T-cell (primary cell): ENCODE measurements at regions not wholly inside any gene's neighbourhood (a gene's known extent, or its start where the extent isn't known, plus 50 kb on each side); places are given as distances from the start of the nearest gene placed in this dataset.

ENCODE experiments used
- ATAC-seq, 4 experiments: fragments of 200-7000 bp in 3 of 4; fragments of 150-1000 bp in 1 of 4; cut with Tn5 transposase; replicated peaks in 1 of 4; 1 replicate in 3 of 4; 2 replicates in 1 of 4; pipeline ENCODE4 v1.10.0; 2021; ENCODE audit warnings: moderate library complexity in 3 of 4, mild to moderate bottlenecking in 2 of 4, moderate number of reproducible peaks in 1 of 4
- CTCF ChIA-PET, 2 donors: fragments of 300-600 bp; sonication (Branson Sonifier 250); formaldehyde crosslinking; loops; one replicate each; lab custom pipeline; 2022; ENCODE audit warnings: antibody characterized with exemption in 2 of 2; lab: Charles Lee
- POLR2A ChIA-PET, 2 donors: fragments of 300-600 bp; sonication (Branson Sonifier 250); formaldehyde crosslinking; loops; one replicate each; lab custom pipeline; 2022; ENCODE audit warnings: antibody characterized with exemption in 2 of 2; lab: Charles Lee
- DNase-seq, 35 experiments: peaks; one replicate each; pipeline versions ENCODE4 v3.0.0 to v3.0.0-alpha.2; 2013 to 2023
- H3K27ac ChIP-seq: one replicate; pipeline ENCODE4 v1.5.1; 2013; ENCODE audit warnings: low read length
- H3K27me3 ChIP-seq, 2 experiments: replicated peaks in 1 of 2; 1 replicate in 1 of 2; 2 replicates in 1 of 2; pipeline versions ENCODE4 v1.6.1 to v1.7.0; 2013; ENCODE audit warnings: low read length in 1 of 2, mixed read lengths in 1 of 2; ENCODE audit not compliant: control insufficient read depth in 2 of 2, insufficient read depth in 2 of 2; ENCODE audit errors: extremely low read depth in 1 of 2
- H3K36me3 ChIP-seq, 2 donors: 1 replicate in 1 of 2; 2 replicates in 1 of 2; pipeline versions ENCODE4 v1.6.1 to v1.7.0; 2013; ENCODE audit warnings: low read length in 1 of 2; ENCODE audit not compliant: control insufficient read depth in 2 of 2, insufficient read depth in 1 of 2; ENCODE audit errors: extremely low read depth in 1 of 2
- H3K4me1 ChIP-seq, 2 experiments: 1 replicate in 1 of 2; 2 replicates in 1 of 2; pipeline versions ENCODE4 v1.6.1 to v1.7.0; 2013; ENCODE audit warnings: low read length in 2 of 2, mixed read lengths in 1 of 2; ENCODE audit not compliant: insufficient read depth in 2 of 2, control insufficient read depth in 1 of 2; ENCODE audit errors: extremely low read depth in 1 of 2
- H3K4me3 ChIP-seq, 2 donors: 1 replicate in 1 of 2; 2 replicates in 1 of 2; pipeline versions ENCODE4 v1.5.1 to v1.7.0; 2013; ENCODE audit warnings: mild to moderate bottlenecking in 2 of 2, low read length in 1 of 2, moderate library complexity in 1 of 2; ENCODE audit not compliant: control insufficient read depth in 1 of 2; ENCODE audit errors: extremely low read depth in 1 of 2
- H3K9me3 ChIP-seq: 2 replicates; pipeline ENCODE4 v1.7.0; 2013
- H3K27ac Mint-ChIP-seq, 2 donors: one replicate each; pipeline ENCODE4 v1.8.0; 2020 to 2021; ENCODE audit warnings: mild to moderate bottlenecking in 2 of 2, mixed read lengths in 2 of 2
- H3K27me3 Mint-ChIP-seq, 2 donors: one replicate each; pipeline ENCODE4 v1.8.0; 2021 to 2022; ENCODE audit warnings: mixed read lengths in 2 of 2
- H3K36me3 Mint-ChIP-seq: one replicate; pipeline ENCODE4 v1.8.0; 2021; ENCODE audit warnings: mixed read lengths
- H3K4me1 Mint-ChIP-seq, 3 donors: one replicate each; pipeline ENCODE4 v1.8.0; 2020 to 2022; ENCODE audit warnings: mixed read lengths in 3 of 3, mild to moderate bottlenecking in 1 of 3
- H3K4me3 Mint-ChIP-seq, 3 donors: one replicate each; pipeline ENCODE4 v1.8.0; 2020 to 2022; ENCODE audit warnings: mild to moderate bottlenecking in 3 of 3, mixed read lengths in 3 of 3, moderate library complexity in 3 of 3
- H3K9me3 Mint-ChIP-seq, 3 donors: one replicate each; pipeline ENCODE4 v1.8.0; 2020 to 2022; ENCODE audit warnings: mixed read lengths in 3 of 3
- WGBS: methylation state at CpG from one replicate; pipeline ENCODE4 v1.1.5; 2013; ENCODE audit warnings: missing lambda C conversion rate; ENCODE audit not compliant: insufficient coverage; 5-methylcytosine and 5-hydroxymethylcytosine counted together

- Histone ChIP-seq H3K36me3 (no peaks in the 10 kb centered on the region), H3K9me3 (no peaks in the 10 kb centered on the region), H3K27ac (no peak overlapping the region), H3K4me1 (no peaks in the 10 kb centered on the region), H3K27me3 (peaks cover 0 to 4% of the 10 kb centered on the region in 2 experiments), H3K4me3 (no peak overlapping the region)
- no peak for DNase-seq
- no peak overlapping the region for H3K27ac Mint-ChIP-seq
- ATAC-seq: no peak
- no peaks in the 10 kb centered on the region for H3K36me3 Mint-ChIP-seq
- no peak overlapping the region for H3K4me3 Mint-ChIP-seq
- CTCF ChIA-PET: no interaction called here
- POLR2A ChIA-PET: no interaction called here
- no CpG with 5 or more reads among the region's 7 CpGs for WGBS
- peaks cover 0 to 2% (median 0%) of the 10 kb centered on the region in 3 donors for H3K4me1 Mint-ChIP-seq
- H3K27me3 Mint-ChIP-seq: peaks cover 11 to 13% of the 10 kb centered on the region in 2 donors
- no peaks in the 10 kb centered on the region for H3K9me3 Mint-ChIP-seq
Measured at GRCh38 chr21:15134701-15135470, 70.1 kb upstream of the NRIP1 start.

GRCh38 chr21:15135867-15136629 lies 71.2 kb upstream of the NRIP1 start:
- H3K27ac Mint-ChIP-seq: no peak overlapping the region
- H3K36me3 Mint-ChIP-seq: no peaks in the 10 kb centered on the region
- 83% methylated on average over 3 of the region's 3 CpGs for WGBS
- Histone ChIP-seq H3K27me3 (peaks cover 0 to 4% of the 10 kb centered on the region in 2 experiments), H3K4me3 (no peak overlapping the region), H3K27ac (no peak overlapping the region), H3K9me3 (no peaks in the 10 kb centered on the region), H3K36me3 (no peaks in the 10 kb centered on the region), H3K4me1 (no peaks in the 10 kb centered on the region)
- DNase-seq (no peak), ATAC-seq (no peak)
- peaks cover 0 to 5% (median 0%) of the 10 kb centered on the region in 3 donors for H3K4me1 Mint-ChIP-seq
- POLR2A ChIA-PET: no interaction called here
- CTCF ChIA-PET: no interaction called here
- peaks cover 13 to 14% of the 10 kb centered on the region in 2 donors for H3K27me3 Mint-ChIP-seq
- no peaks in the 10 kb centered on the region for H3K9me3 Mint-ChIP-seq
- H3K4me3 Mint-ChIP-seq: no peak overlapping the region

- Histone ChIP-seq H3K27me3 (peaks cover 0 to 4% of the 10 kb centered on the region in 2 experiments), H3K9me3 (no peaks in the 10 kb centered on the region), H3K4me3 (no peak overlapping the region), H3K4me1 (no peaks in the 10 kb centered on the region), H3K27ac (no peak overlapping the region), H3K36me3 (no peaks in the 10 kb centered on the region)
- Mint-ChIP-seq H3K27me3 (peaks cover 13 to 14% of the 10 kb centered on the region in 2 donors), H3K27ac (no peak overlapping the region), H3K4me3 (no peak overlapping the region), H3K4me1 (peaks cover 0 to 5% (median 0%) of the 10 kb centered on the region in 3 donors), H3K36me3 (no peaks in the 10 kb centered on the region), H3K9me3 (no peaks in the 10 kb centered on the region)
- ATAC-seq: no peak
- 41% methylated on average over 7 of the region's 7 CpGs for WGBS
- POLR2A ChIA-PET: no interaction called here
- CTCF ChIA-PET: no interaction called here
- DNase-seq: no peak
Measured at GRCh38 chr21:15138490-15138889, 73.7 kb upstream of the NRIP1 start.

GRCh38 chr21:15139898-15140297 lies 75.1 kb upstream of the NRIP1 start:
- H3K27me3 ChIP-seq: peaks cover 0 to 4% of the 10 kb centered on the region in 2 experiments
- H3K36me3 ChIP-seq: no peaks in the 10 kb centered on the region
- H3K4me1 ChIP-seq: no peaks in the 10 kb centered on the region
- ChIA-PET CTCF (no interaction called here), POLR2A (no interaction called here)
- WGBS: 68% methylated on average over 3 of the region's 4 CpGs
- no peak overlapping the region for H3K27ac Mint-ChIP-seq
- H3K4me3 Mint-ChIP-seq: no peak overlapping the region
- no peak overlapping the region for H3K27ac ChIP-seq
- no peaks in the 10 kb centered on the region for H3K36me3 Mint-ChIP-seq
- DNase-seq: no peak
- H3K9me3 ChIP-seq: no peaks in the 10 kb centered on the region
- ATAC-seq: no peak
- peaks cover 0 to 5% (median 0%) of the 10 kb centered on the region in 3 donors for H3K4me1 Mint-ChIP-seq
- no peak overlapping the region for H3K4me3 ChIP-seq
- H3K9me3 Mint-ChIP-seq: no peaks in the 10 kb centered on the region
- peaks cover 13 to 14% of the 10 kb centered on the region in 2 donors for H3K27me3 Mint-ChIP-seq

GRCh38 chr21:15140321-15141019 lies 75.7 kb upstream of the NRIP1 start:
- Mint-ChIP-seq H3K36me3 (no peaks in the 10 kb centered on the region), H3K9me3 (no peaks in the 10 kb centered on the region), H3K27ac (no peak overlapping the region), H3K4me3 (no peak overlapping the region), H3K4me1 (peaks cover 0 to 5% (median 0%) of the 10 kb centered on the region in 3 donors), H3K27me3 (peaks cover 13 to 14% of the 10 kb centered on the region in 2 donors)
- Histone ChIP-seq H3K4me3 (no peak overlapping the region), H3K27me3 (peaks cover 0 to 4% of the 10 kb centered on the region in 2 experiments), H3K27ac (no peak overlapping the region), H3K36me3 (no peaks in the 10 kb centered on the region), H3K4me1 (no peaks in the 10 kb centered on the region), H3K9me3 (no peaks in the 10 kb centered on the region)
- WGBS: 66% methylated on average over 4 of the region's 9 CpGs
- ChIA-PET POLR2A (no interaction called here), CTCF (no interaction called here)
- no peak for DNase-seq
- no peak for ATAC-seq

- H3K4me3 Mint-ChIP-seq: no peak overlapping the region
- DNase-seq (no peak), ATAC-seq (no peak)
- peaks cover 0 to 5% (median 0%) of the 10 kb centered on the region in 3 donors for H3K4me1 Mint-ChIP-seq
- ChIA-PET POLR2A (no interaction called here), CTCF (no interaction called here)
- H3K27me3 ChIP-seq: peaks cover 0 to 4% of the 10 kb centered on the region in 2 experiments
- 40% methylated on average over 1 of the region's 8 CpGs for WGBS
- no peaks in the 10 kb centered on the region for H3K36me3 Mint-ChIP-seq
- no peak overlapping the region for H3K27ac Mint-ChIP-seq
- no peaks in the 10 kb centered on the region for H3K9me3 ChIP-seq
- no peaks in the 10 kb centered on the region for H3K4me1 ChIP-seq
- no peak overlapping the region for H3K4me3 ChIP-seq
- H3K36me3 ChIP-seq: no peaks in the 10 kb centered on the region
- no peaks in the 10 kb centered on the region for H3K9me3 Mint-ChIP-seq
- H3K27me3 Mint-ChIP-seq: peaks cover 13 to 14% of the 10 kb centered on the region in 2 donors
- no peak overlapping the region for H3K27ac ChIP-seq
Measured at GRCh38 chr21:15141261-15141970, 76.6 kb upstream of the NRIP1 start.
